ENCODE measurements at regions not wholly inside any gene's neighbourhood (a gene's known extent, or its start where the extent isn't known, plus 50 kb on each side); places are given as distances from the start of the nearest gene placed in this dataset.
"Not testable (repeated sequence)": the region's sequence is repeated elsewhere in the genome, so short reads cannot be mapped to it uniquely, and the experiment has no call there.

DNA sequence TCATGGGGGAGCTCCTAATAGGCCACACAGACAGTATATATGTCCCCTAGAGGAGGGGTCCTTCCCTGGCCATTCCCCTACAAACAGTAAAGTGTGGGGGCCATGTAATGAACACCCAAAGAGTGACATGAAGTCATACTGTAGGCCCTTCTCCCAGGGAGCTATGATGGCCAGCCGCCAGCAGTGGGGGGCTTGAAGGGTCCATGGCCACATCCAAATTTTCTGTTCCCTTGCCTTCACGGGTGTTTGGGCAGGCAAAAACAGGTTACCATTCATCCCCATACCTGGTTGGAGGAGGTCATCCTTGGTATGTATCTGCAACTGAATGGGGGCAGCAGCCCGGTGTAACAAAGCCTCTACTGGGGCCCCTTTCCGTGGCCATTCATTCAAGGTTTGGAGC lies 2118.0 kb downstream of the LRRC4C start (continued):
- TF ChIP-seq, protein P1, sequence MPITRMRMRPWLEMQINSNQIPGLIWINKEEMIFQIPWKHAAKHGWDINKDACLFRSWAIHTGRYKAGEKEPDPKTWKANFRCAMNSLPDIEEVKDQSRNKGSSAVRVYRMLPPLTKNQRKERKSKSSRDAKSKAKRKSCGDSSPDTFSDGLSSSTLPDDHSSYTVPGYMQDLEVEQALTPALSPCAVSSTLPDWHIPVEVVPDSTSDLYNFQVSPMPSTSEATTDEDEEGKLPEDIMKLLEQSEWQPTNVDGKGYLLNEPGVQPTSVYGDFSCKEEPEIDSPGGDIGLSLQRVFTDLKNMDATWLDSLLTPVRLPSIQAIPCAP (CRISPR knock-in tag; IDR thresholded peaks at IDR 0.05), result no peak
- TF ChIP-seq NR1H2 (CRISPR knock-in tag; IDR thresholded peaks at IDR 0.05) (no peak), RELA (CRISPR knock-in tag; IDR thresholded peaks at IDR 0.05; ENCODE audit: borderline replicate concordance) (no peak), MXD4 (CRISPR knock-in tag; IDR thresholded peaks at IDR 0.05; ENCODE audit: borderline replicate concordance) (no peak), ZNF219 (CRISPR knock-in tag; IDR thresholded peaks at IDR 0.05; ENCODE audit: borderline replicate concordance) (no peak)
- TF ChIP-seq, protein P2, sequence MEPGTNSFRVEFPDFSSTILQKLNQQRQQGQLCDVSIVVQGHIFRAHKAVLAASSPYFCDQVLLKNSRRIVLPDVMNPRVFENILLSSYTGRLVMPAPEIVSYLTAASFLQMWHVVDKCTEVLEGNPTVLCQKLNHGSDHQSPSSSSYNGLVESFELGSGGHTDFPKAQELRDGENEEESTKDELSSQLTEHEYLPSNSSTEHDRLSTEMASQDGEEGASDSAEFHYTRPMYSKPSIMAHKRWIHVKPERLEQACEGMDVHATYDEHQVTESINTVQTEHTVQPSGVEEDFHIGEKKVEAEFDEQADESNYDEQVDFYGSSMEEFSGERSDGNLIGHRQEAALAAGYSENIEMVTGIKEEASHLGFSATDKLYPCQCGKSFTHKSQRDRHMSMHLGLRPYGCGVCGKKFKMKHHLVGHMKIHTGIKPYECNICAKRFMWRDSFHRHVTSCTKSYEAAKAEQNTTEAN (CRISPR knock-in tag; IDR thresholded peaks at IDR 0.05), result no peak

DNA sequence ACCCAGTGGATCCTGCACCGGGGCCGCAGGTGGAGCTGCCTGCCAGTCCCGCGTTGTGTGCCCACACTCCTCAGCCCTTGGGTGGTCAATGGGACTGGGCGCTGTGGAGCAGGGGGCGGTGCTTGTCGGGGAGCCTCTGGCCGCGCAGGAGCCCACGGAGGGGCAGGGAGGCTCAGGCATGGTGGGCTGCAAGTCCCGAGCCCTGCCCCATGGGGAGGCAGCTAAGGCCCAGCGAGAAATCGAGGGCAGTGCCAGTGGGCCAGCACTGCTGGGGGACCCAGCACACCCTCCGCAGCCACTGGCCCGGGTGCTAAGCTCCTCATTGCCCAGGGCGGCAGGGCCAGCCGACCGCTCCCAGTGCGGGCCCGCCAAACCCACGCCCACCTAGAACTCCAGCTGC lies 2126.4 kb downstream of the LRRC4C start:
- H3K27me3 Mint-ChIP-seq (ENCODE audit: low read depth); H3K27ac Mint-ChIP-seq; ATAC-seq; H3K4me1 Mint-ChIP-seq; H3K4me3 Mint-ChIP-seq; POLR2A ChIA-PET; DNase-seq (ENCODE audit: low spot score); CTCF ChIA-PET: not testable (repeated sequence)
- peaks cover 55% of the 10 kb centered on the region for H3K9me3 Mint-ChIP-seq
- H3K36me3 Mint-ChIP-seq, result peaks cover 53% of the 10 kb centered on the region

DNA sequence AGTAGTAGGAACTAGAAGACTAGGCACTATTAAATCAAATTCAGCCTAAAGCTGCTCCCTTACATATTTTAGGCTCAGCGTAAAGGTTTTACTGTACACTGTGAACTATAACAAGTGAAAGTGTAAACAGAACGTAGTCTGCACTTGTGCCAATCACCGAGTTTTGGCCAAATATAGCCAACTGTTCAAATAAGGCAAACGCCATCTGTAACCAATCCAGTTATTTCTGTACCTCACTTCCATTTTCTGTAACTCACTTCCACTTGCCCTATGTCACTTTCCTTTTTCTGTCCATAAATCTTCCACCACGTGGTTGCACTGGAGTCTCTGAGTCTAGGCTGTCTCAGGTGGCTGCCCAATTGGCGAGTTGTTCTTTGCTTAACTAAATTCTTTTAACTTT lies 2132.2 kb downstream of the LRRC4C start:
- Mint-ChIP-seq H3K9me3 (peaks cover 49% of the 10 kb centered on the region), H3K27me3 (ENCODE audit: low read depth) (peaks cover 3% of the 10 kb centered on the region; the same call in 1 of the 2 replicates), H3K4me3 (no peak overlapping the region), H3K27ac (no peak overlapping the region), H3K36me3 (peaks cover 36% of the 10 kb centered on the region), H3K4me1 (no peaks in the 10 kb centered on the region)
- TF ChIP-seq, protein P3, sequence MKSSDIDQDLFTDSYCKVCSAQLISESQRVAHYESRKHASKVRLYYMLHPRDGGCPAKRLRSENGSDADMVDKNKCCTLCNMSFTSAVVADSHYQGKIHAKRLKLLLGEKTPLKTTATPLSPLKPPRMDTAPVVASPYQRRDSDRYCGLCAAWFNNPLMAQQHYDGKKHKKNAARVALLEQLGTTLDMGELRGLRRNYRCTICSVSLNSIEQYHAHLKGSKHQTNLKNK (CRISPR knock-in tag; IDR thresholded peaks at IDR 0.05), result no peak
- no peak for TF ChIP-seq IRF2 (CRISPR knock-in tag; IDR thresholded peaks at IDR 0.05; ENCODE audit: borderline replicate concordance, low read depth)
- TF ChIP-seq, protein P4, sequence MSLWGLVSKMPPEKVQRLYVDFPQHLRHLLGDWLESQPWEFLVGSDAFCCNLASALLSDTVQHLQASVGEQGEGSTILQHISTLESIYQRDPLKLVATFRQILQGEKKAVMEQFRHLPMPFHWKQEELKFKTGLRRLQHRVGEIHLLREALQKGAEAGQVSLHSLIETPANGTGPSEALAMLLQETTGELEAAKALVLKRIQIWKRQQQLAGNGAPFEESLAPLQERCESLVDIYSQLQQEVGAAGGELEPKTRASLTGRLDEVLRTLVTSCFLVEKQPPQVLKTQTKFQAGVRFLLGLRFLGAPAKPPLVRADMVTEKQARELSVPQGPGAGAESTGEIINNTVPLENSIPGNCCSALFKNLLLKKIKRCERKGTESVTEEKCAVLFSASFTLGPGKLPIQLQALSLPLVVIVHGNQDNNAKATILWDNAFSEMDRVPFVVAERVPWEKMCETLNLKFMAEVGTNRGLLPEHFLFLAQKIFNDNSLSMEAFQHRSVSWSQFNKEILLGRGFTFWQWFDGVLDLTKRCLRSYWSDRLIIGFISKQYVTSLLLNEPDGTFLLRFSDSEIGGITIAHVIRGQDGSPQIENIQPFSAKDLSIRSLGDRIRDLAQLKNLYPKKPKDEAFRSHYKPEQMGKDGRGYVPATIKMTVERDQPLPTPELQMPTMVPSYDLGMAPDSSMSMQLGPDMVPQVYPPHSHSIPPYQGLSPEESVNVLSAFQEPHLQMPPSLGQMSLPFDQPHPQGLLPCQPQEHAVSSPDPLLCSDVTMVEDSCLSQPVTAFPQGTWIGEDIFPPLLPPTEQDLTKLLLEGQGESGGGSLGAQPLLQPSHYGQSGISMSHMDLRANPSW (CRISPR knock-in tag; conservative IDR thresholded peaks at IDR 0.05; ENCODE audit: low read depth), result no peak
- no peak for TF ChIP-seq ZNF423 (CRISPR knock-in tag; IDR thresholded peaks at IDR 0.05)
- TF ChIP-seq, protein P5, sequence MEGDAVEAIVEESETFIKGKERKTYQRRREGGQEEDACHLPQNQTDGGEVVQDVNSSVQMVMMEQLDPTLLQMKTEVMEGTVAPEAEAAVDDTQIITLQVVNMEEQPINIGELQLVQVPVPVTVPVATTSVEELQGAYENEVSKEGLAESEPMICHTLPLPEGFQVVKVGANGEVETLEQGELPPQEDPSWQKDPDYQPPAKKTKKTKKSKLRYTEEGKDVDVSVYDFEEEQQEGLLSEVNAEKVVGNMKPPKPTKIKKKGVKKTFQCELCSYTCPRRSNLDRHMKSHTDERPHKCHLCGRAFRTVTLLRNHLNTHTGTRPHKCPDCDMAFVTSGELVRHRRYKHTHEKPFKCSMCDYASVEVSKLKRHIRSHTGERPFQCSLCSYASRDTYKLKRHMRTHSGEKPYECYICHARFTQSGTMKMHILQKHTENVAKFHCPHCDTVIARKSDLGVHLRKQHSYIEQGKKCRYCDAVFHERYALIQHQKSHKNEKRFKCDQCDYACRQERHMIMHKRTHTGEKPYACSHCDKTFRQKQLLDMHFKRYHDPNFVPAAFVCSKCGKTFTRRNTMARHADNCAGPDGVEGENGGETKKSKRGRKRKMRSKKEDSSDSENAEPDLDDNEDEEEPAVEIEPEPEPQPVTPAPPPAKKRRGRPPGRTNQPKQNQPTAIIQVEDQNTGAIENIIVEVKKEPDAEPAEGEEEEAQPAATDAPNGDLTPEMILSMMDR (IDR thresholded peaks at IDR 0.05), result no peak
- TF ChIP-seq, protein P6, sequence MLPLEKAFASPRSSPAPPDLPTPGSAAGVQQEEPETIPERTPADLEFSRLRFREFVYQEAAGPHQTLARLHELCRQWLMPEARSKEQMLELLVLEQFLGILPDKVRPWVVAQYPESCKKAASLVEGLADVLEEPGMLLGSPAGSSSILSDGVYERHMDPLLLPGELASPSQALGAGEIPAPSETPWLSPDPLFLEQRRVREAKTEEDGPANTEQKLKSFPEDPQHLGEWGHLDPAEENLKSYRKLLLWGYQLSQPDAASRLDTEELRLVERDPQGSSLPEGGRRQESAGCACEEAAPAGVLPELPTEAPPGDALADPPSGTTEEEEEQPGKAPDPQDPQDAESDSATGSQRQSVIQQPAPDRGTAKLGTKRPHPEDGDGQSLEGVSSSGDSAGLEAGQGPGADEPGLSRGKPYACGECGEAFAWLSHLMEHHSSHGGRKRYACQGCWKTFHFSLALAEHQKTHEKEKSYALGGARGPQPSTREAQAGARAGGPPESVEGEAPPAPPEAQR (CRISPR knock-in tag; IDR thresholded peaks at IDR 0.05), result no peak
- no peak for TF ChIP-seq ETV6 (CRISPR knock-in tag; IDR thresholded peaks at IDR 0.05)
- TF ChIP-seq FOXP1 (CRISPR knock-in tag; IDR thresholded peaks at IDR 0.05; ENCODE audit: borderline replicate concordance), result no peak
- TF ChIP-seq ZNF138 (CRISPR knock-in tag; conservative IDR thresholded peaks at IDR 0.05), result no peak
- no peak for TF ChIP-seq FOXK1 (CRISPR knock-in tag; IDR thresholded peaks at IDR 0.05)
- DNase-seq (ENCODE audit: low spot score), result no peak
- ChIA-PET POLR2A (no interaction called here), CTCF (no interaction called here)
- no peak for ATAC-seq

DNA sequence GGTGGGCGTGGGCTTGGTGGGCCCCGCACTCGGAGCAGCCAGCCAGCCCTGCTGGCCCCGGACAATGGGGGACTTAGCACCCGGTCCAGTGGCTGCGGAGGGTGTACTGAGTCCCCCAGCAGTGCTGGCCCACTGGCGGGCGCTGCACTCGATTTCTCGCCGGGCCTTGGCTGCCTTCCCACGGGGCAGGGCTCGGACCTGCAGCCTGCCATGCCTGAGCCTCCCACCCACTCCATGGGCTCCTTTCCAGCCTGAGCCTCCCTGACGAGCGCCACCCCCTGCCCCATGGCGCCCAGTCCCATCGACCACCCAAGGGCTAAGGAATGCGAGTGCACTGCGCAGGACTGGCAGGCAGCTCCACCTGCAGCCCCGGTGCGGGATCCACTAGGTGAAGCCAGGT lies 2147.6 kb downstream of the LRRC4C start:
- CTCF ChIA-PET, H3K27ac Mint-ChIP-seq: not testable (repeated sequence)
- peaks cover 47% of the 10 kb centered on the region for H3K9me3 Mint-ChIP-seq

More for the DNA sequence above, 2147.6 kb downstream of the LRRC4C start:
- peaks cover 21% of the 10 kb centered on the region; the same call in 1 of the 2 replicates for H3K27me3 Mint-ChIP-seq (ENCODE audit: low read depth)
- H3K4me1 Mint-ChIP-seq; DNase-seq (ENCODE audit: low spot score); H3K4me3 Mint-ChIP-seq; ATAC-seq; POLR2A ChIA-PET: not testable (repeated sequence)
- H3K36me3 Mint-ChIP-seq, result peaks cover 53% of the 10 kb centered on the region

Measured in WTC11 (cell line).